ENCODE measurements at regions not wholly inside any gene's neighbourhood (a gene's known extent, or its start where the extent isn't known, plus 50 kb on each side); places are given as distances from the start of the nearest gene placed in this dataset.
A peak's percentile ranks its signal among the peaks of the same experiment; 100 is the strongest.
"Not testable (repeated sequence)": the region's sequence is repeated elsewhere in the genome, so short reads cannot be mapped to it uniquely, and the experiment has no call there.

DNA sequence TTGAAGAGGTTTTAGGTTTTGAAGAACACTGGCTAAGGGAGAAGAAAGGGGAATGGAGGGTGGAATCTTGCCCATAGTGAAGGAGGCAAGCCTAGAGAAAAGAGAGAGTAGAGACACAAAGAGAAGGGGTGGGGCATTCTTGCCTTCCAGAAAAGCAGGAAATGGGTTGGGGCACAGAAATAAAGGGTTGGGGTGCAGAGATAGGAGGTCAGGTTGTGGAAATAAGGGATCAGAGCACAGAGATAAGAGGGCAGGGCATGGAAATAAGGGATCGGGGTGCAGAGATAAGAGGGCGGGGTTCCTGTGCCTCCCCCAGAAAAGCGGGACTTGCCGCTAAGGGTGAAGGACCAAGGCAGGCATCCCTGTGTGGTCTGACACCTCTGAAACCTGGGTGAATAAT lies 69.9 kb downstream of the ALG1L2 start:
- DNase-seq, result not testable (repeated sequence)

DNA sequence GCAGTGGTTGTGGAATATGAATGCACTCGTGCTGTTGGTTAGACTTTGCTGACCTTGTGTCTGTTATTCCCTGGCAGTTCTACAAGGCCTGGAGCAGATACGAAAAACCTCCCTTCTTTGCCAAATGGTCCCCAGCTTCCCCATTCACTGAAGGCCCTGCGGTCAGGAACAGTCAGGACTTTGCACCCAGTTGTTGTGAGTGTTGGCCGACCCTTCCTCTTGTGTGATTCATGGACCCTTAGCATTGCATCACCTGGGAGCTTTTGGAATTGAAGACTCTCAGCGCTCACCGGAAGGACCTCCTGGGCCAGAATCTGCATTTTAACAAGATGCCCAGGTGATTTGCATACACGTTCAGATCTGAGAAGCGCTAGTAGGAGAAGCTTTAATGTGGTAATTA lies 71.6 kb downstream of the ALG1L2 start:
- not testable (repeated sequence) for DNase-seq

DNA sequence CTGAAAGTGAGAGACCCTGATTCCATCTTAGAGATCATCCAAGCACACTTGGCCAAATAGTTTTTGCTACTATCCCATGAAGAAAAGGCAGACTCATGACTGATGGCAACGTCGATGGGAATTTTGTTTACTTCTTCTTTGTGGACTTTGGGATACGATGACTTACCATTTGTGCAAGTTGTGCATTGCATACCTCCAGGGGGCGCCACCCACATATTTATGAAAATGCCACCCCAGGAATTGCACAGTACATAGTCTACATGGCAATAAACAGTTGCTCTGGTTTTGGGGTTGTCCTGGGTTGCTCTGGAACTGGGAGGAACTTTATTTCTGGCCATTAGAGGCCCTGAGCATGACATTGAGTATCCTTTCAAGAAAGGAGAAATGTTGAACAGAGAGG lies 73.8 kb downstream of the ALG1L2 start:
- DNase-seq, result not testable (repeated sequence)

DNA sequence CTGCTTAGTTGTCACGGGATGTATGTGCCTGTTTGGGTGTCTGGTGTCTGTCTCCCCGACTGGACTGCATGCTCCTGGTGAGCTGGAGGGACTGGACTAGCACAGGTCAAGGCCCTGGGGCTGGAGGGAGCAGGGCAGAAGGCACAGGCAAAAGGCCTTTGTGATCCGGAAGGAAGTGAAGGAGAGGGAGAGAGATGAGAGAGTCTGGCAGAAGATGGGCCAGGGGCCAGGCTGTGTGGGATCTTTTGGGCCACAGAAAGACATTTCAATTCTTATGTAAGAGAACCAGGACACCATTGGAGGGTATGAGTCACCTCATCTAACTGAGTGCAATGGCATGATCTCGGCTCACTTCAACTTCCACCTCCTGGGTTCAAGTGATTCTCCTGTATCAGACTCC lies 85.2 kb downstream of the ALG1L2 start:
- DNase-seq, result not testable (repeated sequence)

DNA sequence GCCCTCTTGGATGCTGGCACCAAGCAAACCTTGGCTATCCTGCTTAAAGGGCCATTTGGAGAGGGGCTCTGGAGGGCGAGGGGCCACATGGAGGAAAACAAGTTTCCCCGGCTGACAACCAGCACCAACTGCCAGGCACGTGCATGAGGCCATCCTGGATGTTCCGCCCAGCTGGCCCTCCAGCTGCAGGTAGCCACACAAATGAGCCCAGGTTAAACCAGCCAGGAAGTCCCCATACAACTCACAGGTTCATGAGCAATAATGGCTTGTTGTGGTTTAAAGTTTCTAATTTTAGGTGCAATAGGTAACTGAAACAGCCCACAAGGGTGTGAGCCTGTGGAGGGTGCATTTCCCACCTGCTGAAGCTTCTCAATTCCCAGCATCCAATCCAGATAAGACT lies 93.6 kb downstream of the ALG1L2 start:
- DNase-seq, result not testable (repeated sequence)

DNA sequence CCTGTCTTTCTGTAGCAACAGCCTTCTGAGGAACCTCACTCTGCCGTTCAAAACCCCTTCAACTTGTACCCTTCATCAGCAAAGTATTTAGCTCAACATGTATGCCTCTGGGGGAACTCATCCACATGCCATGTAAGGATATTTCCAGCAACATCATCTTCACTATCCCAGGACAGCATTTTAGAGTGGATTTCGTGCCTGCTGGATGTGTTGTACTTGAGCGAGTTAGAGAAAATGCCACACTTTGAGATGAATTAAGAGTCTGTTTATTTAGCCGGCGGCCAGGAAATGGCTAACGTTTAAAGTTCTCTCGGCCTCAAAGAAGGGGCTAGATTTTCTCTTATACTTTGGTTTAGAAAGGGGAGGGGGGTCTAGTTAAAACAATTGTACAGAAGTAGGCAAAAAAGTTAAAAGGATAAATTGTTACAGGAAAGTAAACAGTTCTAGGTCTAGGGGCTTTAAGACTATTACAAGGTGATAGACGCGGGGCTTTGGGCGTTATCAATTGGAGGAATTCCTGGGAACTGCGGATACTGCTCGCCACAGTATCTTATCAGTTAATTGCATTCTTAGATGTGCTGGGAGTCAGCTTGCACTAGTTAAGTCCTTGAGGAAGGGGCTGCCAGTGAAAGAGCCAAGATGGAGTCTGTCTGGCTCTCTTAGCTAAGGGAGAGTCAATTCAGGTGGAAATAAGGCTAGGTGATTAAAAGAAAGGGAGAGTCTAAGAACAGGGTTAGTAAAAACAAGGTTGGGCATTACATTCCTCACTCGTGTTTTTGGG lies 95.0 kb downstream of the ALG1L2 start:
- DNase-seq, result not testable (repeated sequence)

DNA sequence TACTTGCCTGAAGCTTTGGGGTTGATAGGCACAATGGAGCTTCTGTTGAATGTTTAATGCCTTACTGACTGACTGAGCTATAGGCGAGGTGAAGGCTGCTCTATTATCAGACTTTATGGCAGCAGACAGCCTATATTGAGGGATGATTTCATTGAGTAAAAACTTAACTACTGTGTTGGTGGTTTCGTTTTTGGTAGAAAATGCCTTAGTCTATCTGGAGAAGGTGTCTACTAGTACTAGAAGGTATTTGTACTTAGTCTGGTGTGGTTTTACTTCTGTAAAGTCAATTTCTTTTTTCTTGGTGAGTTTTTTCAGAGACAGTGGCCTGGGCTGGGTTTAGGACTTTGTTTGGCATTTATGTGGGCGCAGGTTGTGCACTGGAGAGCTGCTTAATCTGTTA lies 97.2 kb downstream of the ALG1L2 start:
- peak; percentile 63 for DNase-seq

DNA sequence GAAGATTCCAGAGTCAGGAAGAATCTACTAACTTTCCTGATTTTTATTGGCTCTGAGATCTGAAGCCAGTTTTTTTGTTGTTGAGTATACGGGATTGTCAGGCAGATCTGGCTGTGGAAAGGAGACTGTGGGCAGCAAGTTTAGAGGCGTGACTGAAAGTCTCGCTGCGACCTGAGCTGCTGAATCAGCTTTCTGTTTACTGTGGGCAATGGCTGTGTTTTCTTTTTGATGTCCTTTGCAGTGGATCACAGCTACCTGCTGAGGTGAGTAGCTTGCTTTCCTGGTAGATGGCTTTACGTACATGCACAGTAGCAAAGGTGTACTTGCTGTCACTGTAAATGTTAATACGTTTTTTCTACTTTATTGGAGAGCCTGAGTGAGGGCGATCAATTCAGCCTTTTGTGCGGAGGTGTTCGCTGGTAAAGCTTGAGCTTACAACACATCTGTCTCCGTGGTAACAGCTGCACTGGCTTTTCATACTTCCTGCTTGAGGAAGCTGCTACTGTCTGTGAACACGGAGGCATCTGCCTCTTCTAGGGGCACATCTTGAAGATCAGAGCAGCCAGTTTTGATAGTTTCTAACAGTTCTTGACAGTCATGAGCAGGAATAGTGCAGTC lies 97.8 kb downstream of the ALG1L2 start:
- DNase-seq, result peak; percentile 63

DNA sequence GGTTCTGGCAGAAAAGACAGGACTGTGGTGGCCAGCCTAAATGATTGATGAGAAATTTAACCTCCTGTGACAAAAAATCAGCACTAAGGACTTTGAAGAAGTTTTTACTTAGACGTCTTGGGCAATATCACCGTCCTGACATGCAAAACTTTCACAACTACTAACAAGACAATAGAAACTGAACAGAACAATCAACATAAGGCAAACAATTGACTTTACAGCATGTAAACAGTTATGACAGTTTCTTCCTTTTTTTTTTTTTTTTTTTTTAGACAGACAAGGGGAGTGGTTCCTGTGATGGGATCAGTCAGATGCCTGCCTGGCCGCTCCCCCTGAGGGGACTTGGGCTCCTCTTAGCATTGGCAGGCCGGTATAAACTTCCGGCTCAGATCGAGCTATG lies 100.8 kb downstream of the ALG1L2 start:
- DNase-seq, result not testable (repeated sequence)

DNA sequence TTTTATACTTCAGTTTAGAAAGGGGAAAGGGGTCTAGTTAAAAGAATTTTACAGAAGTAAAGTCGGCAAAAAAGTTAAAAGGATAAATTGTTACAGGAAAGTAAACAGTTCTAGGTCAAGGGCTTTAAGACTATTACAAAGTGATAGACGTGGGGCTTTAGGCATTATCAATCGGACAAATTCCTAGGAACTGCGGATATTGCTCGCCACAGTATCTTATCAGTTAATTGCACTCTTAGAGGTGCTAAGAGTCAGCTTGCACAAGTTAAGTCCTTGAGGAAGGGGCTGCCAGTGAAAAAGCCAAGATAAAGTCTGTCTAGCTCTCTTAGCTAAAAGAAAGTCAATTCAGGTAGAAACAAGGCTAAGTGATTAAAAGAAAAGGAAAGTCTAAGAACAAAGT lies 102.1 kb downstream of the ALG1L2 start:
- not testable (repeated sequence) for DNase-seq

DNA sequence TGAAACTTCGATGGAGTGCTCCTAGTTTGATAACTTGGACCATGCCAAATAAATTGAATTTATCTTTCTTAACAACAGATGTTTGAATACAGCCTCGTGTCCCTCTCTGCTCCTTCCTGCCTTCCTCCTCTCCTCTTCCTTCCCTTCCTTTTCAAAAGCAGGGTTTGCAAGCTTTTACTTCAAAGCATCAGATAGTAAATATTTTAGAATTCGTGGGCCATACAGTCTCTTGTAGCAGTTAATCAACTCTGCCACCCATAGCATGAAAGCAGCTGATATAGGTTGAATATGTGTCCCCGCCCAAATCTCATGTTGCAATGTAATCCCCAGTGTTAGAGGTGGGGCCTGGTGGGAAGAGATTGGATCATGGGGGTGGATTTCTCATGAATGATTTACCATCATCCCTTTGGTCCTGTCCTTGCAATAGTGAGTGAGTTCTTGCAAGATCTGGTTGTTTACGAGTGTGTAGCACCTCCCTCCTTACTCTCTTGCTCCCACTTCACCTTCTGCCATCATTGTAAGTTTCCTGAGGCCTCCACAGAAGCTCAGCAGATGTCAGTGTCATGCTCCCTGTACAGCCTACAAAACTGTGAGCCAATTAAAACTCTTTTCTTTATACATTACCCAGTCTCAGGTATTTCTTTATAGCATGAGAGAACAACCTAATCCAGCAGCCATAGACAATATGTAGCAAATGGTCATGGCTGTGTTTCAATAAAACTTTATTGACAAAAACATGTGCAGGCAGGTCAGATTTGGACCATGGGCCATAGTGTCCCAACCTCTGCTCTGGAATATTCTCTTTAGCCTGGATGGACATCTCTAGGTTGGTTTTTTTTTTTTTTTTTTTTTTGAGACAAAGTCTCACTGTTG lies 102.8 kb downstream of the ALG1L2 start:
- DNase-seq, result not testable (repeated sequence)

DNA sequence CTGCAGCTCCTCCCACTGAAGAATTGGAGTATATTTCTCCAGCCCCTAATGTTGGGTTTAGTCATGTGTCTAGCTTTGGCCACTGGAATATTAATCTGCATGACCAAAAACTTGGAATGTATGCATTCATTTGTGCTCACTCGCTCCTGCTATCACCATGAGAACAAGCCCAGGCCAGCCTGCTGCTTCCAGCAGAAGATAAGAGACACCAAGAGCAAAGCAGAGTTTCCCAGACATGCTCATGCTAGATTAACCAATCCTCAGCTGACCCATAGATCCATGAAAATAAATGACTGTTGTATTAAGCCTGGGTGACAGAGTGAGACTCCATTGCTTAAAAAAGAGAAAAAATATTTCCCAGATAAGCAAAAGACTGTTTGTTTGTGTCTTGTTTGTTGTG lies 119.6 kb downstream of the ALG1L2 start:
- not testable (repeated sequence) for DNase-seq

DNA sequence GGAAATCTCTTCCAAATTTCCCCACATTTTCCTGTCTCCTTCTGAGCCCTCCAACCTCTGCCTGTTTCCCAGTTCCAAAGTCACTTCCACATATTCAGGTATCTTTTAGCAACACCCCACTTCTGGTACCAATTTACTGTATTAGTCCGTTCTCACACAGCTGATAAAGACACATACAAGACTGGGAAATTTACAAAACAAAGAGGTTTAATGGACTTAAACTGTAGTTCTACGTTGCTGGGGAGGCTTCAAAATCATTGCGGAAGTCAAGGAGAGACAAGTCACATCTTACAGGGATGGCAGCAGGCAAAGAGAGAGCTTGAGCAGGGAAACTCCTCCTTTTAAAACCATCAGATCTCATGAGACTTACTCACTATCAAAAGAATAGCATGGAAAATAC lies 122.0 kb downstream of the ALG1L2 start:
- DNase-seq, result not testable (repeated sequence)

DNA sequence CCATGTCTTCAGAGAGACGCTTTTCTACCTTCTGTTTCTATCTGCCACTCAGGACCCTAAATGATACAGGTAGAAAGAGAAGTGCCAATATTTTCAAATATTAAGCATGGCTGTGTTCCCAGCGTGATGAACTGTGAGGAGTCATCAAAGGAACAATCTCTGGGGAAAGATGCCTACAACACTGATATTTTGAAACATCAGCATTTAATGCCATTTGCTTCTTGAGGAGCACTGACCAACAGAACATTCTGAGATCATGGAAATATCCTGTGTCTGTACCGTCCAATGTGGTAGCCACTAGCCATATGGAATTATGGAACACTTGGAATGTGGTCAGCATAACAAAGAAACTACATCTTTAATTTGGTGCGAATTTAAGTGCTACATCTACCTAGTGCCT lies 117.9 kb upstream of the COL6A5 start:
- no peak for DNase-seq

DNA sequence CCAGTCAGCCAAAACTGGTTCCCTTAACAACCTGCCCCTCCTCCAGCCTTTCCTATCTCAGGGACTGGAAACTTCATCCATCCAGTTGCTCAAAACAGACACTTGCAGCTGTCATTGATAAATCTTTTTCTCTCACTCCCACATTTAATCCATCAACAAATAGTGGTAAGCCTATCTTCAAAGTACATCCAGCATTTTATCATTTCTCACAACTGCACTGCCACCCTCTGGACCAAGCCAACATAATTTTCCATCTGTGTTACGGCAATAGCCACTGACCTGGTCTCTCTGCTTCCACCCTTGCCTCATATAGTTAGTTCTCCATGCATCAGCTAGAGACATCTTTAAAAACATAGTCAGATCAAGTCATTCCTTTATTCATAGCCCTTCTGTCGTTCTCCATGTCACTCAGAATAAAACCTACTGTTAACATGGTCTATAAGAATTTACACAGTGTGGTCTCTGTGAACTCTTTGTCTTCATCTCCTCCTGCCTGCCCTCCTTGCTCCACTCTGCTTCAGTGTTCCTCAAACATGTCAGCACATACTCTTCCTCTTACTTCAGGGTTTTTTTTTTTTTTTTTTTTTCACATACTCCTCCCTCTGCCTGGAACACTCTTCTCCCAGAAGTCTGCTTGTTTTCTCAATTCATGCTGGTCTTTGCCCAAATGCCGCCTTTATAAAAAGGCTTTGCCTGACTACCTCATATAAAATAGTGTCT lies 102.5 kb upstream of the COL6A5 start:
- DNase-seq, result no peak

DNA sequence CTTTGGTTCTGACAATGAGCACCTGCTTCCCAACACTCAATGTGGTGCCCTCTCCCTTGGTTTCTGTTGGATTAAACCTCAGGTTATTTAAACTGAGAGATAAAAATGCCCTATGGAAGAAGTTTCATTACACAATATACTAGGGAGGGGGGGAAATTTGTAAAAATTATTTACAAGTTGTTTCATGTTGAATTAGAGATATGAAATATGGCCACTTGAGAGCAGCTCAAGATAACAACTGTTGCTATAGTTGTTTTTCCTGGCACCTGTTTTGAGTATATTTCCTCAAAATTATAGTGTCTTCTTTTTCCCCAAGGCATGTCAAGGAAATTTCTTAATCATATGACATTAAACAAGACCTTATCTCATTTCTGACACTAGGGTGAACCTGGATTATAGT lies 101.7 kb upstream of the COL6A5 start:
- DNase-seq, result no peak

DNA sequence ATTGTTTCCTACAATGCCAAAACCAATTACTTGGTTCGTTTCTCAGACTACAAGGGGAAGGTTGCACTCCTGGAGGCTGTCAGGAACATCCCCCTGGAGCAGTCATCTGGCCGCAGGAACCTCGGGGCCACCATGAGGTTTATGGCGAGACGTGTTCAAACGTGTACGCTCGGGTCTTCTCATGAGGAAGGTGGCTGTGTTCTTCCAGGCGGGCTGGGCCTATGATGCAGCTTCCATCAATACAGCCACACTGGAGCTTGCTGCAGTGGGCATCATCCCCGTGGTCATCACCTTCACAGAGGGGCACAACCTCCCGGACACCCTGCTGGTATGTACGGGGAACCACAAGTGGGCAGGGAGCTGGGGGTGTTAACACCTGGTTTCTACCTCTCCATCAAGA lies 94.5 kb upstream of the COL6A5 start:
- DNase-seq, result no peak

DNA sequence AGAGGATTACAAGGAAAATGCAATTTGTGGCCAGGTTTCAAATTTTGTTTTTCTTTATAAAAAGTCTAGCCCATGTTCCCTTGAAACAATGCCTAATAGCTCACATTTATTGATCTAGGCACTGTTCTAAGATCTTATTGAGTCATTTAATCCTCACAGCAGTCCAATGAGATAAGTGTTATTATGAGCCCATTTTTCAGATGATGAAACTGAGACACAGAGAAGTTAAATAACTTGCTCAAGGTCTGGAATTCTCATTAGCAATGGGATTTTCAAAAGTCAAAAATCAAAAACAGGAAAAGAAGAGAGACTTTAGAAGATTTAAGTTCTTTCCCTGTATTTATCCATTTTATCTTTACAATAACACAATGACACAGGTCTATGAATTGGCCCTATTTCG lies 90.0 kb upstream of the COL6A5 start:
- DNase-seq, result no peak

DNA sequence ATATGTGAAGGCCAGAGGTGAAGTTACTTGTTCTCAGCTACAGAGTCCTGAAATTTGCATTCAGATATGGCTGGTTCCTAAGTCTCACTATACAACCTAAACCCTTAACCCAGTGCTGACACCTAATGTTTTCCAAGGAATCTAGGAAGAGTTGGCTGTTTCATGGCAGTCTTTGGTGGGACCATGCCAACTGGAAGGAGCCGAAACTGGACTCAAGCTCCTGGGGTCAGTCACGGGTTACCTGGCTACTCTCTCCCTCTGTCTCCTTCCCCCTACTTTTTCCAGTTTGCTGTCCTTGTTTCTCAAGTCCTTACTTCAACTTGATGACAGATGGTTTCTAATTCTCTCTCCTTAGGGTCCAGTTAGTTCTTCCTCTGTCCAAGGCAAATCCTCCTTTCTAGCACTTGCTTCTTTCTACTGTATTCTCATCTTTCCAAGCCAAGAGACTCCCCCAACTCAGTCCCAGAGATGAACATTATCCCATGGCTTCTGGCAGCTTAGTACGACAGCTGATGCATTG lies 88.6 kb upstream of the COL6A5 start:
- DNase-seq, result no peak

DNA sequence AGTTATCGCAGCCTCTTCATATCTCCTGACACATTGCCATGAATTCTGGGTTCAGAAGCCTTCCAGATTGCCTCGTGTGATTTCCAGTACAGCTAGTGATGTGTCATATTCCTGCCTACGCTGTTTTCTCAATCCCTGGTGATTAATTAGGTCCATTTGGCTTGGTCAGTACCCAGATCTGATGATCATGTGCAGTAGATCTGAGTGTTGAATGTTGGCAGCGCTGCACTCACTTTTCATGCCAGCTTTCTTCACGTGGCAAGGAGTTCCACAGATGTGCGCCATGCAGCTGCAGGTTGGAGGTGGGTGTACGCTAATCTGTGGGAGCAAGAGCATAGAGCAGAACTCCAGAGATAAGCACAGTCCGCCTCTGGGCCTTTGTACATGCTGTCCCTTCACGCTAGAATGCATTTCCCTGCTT lies 86.9 kb upstream of the COL6A5 start:
- DNase-seq, result no peak

DNA sequence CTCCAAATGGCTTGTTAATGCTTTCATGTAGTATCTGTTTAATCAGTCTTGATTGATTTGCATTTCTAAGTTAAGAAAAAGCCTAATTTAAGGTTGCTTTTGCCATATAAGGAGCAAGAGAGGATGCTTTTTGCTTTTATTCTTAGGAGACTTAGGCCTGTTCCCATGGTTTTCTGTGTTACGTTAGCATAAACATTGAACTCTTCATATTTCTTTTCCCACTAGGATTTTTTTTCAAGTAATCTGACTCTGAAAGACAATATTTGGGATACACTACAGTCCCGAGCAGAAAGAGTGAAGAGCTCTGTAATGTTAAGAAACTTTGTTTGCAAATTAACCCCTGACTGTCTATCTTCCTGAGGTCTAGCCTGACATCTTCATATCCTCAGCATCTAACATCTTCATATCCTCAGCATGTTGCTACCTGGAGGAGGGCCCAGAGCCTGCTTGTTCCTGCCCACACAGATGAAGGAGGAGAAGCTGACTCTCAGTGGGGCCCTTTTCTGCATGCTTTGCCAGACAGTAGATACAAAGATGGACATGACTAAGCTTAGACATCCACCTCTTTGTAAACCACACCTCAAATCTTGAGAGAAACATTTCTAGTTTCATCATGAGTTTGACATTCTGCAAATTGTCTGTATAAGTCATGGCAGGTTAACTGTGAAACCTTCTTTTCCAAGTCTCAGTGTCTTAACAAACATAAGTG lies 86.2 kb upstream of the COL6A5 start:
- DNase-seq, result peak; percentile 1

DNA sequence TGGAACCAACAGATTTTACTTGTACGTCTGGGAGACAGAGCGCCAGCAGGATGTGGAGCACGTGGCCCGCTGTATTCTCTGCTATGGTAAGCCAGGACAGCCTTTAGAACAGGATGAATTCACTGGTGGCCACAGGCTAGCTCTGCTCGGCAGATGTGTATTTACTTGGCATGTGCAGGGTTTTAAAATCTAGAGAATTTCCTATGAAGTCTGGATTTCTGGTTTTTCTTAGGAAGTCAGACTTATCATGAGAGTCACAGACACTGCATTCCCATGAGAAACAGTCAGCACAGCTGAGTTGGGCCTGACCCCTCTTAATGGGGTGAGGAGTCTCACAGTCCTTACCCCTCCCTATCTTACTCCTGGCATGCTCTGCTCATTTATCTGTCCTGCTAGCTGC lies 84.6 kb upstream of the COL6A5 start:
- no peak for DNase-seq
